ENCODE measurements at regions not wholly inside any gene's neighbourhood (a gene's known extent, or its start where the extent isn't known, plus 50 kb on each side); places are given as distances from the start of the nearest gene placed in this dataset.

DNA sequence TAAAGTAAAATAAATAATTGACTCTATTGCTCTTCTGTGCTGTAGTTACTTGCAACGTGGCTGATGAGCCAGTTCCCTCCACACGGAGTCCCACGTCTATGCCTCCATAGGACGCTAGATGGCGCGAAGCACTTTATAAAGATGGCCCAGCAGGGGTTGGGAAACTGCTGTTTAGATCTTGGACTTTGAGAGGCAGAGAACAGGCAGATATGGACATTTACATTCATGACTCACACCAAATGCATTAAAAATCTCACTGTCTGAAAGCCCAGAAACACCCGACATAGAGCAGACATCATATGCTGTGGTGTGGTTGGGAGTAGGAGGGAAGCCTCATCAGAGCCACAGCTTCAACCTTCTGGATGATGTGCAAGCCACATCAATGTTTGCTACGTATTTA is 643.1 kb upstream of the ARGLU1 start:
- TF ChIP-seq, protein P1, sequence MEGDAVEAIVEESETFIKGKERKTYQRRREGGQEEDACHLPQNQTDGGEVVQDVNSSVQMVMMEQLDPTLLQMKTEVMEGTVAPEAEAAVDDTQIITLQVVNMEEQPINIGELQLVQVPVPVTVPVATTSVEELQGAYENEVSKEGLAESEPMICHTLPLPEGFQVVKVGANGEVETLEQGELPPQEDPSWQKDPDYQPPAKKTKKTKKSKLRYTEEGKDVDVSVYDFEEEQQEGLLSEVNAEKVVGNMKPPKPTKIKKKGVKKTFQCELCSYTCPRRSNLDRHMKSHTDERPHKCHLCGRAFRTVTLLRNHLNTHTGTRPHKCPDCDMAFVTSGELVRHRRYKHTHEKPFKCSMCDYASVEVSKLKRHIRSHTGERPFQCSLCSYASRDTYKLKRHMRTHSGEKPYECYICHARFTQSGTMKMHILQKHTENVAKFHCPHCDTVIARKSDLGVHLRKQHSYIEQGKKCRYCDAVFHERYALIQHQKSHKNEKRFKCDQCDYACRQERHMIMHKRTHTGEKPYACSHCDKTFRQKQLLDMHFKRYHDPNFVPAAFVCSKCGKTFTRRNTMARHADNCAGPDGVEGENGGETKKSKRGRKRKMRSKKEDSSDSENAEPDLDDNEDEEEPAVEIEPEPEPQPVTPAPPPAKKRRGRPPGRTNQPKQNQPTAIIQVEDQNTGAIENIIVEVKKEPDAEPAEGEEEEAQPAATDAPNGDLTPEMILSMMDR (conservative IDR thresholded peaks at IDR 0.05; ENCODE audit: low read depth, low read length) = peak; percentile 95
- no peak for TF ChIP-seq EZH2 (IDR thresholded peaks at IDR 0.05; ENCODE audit: borderline replicate concordance, low read depth, low read length, poor library complexity, severe bottlenecking)

Data from A673 (cell line).